H9 (cell line): ENCODE measurements at regions not wholly inside any gene's neighbourhood (a gene's known extent, or its start where the extent isn't known, plus 50 kb on each side); places are given as distances from the start of the nearest gene placed in this dataset.

ENCODE experiments used
- DNase-seq: peaks from one replicate; pipeline ENCODE4 v3.0.0-alpha.2; 2017
- H2AFZ ChIP-seq: one replicate; pipeline ENCODE4 v1.6.1; 2013; ENCODE audit warnings: mild to moderate bottlenecking, low read length, control low read depth, moderate library complexity
- H2AK5ac ChIP-seq: 2 replicates; pipeline ENCODE4 v1.6.1; 2013; ENCODE audit warnings: low read length, control low read depth, mixed read lengths; ENCODE audit not compliant: insufficient read length
- H2BK120ac ChIP-seq: one replicate; pipeline ENCODE4 v1.6.1; 2013; ENCODE audit warnings: low read depth, mild to moderate bottlenecking, low read length, control low read depth, inconsistent platforms; ENCODE audit not compliant: poor library complexity, severe bottlenecking
- H2BK12ac ChIP-seq: 2 replicates; pipeline ENCODE4 v1.6.1; 2013; ENCODE audit warnings: low read length, control low read depth, mixed read lengths, low read depth; ENCODE audit not compliant: insufficient read length
- H2BK15ac ChIP-seq: 2 replicates; pipeline ENCODE4 v1.6.1; 2013; ENCODE audit warnings: low read depth, low read length, control low read depth
- H2BK20ac ChIP-seq: one replicate; pipeline ENCODE4 v1.6.1; 2013; ENCODE audit warnings: low read depth, mild to moderate bottlenecking, low read length, control low read depth, inconsistent platforms; ENCODE audit not compliant: poor library complexity, severe bottlenecking
- H2BK5ac ChIP-seq: 2 replicates; pipeline ENCODE4 v1.6.1; 2013; ENCODE audit warnings: low read length, control low read depth, mixed read lengths; ENCODE audit not compliant: insufficient read length
- H3K14ac ChIP-seq: 2 replicates; pipeline ENCODE4 v1.6.1; 2013; ENCODE audit warnings: low read length, control low read depth; ENCODE audit not compliant: insufficient read depth
- H3K18ac ChIP-seq: 2 replicates; pipeline ENCODE4 v1.6.1; 2013; ENCODE audit warnings: low read depth, mild to moderate bottlenecking, mixed read lengths, low read length, control low read depth; ENCODE audit not compliant: insufficient read length
- H3K23ac ChIP-seq: 2 replicates; pipeline ENCODE4 v1.6.1; 2013; ENCODE audit warnings: low read length, control low read depth, mixed read lengths, low read depth; ENCODE audit not compliant: insufficient read length
- H3K23me2 ChIP-seq: 2 replicates; pipeline ENCODE4 v1.6.1; 2013; ENCODE audit warnings: low read depth, mild to moderate bottlenecking, mixed read lengths, low read length, control low read depth; ENCODE audit not compliant: insufficient read length, poor library complexity, severe bottlenecking
- H3K27ac ChIP-seq: 2 replicates; pipeline ENCODE4 v1.5.1; 2013; ENCODE audit warnings: low read length, control low read depth, mixed read lengths, low read depth; ENCODE audit not compliant: insufficient read length
- H3K27me3 ChIP-seq: 2 replicates; pipeline ENCODE4 v1.6.1; 2013; ENCODE audit warnings: low read length, control low read depth, inconsistent platforms; ENCODE audit not compliant: insufficient read depth
- H3K4ac ChIP-seq: 2 replicates; pipeline ENCODE4 v1.6.1; 2013; ENCODE audit warnings: low read depth, mild to moderate bottlenecking, control low read depth, inconsistent platforms, low read length, moderate library complexity
- H3K4me1 ChIP-seq: 2 replicates; pipeline ENCODE4 v1.6.1; 2013; ENCODE audit warnings: low read length, control low read depth, inconsistent platforms; ENCODE audit not compliant: insufficient read depth
- H3K4me2 ChIP-seq: 2 replicates; pipeline ENCODE4 v1.6.1; 2013; ENCODE audit warnings: low read length, control low read depth, mixed read lengths; ENCODE audit not compliant: insufficient read length, insufficient read depth
- H3K56ac ChIP-seq: 2 replicates; pipeline ENCODE4 v1.6.1; 2013; ENCODE audit warnings: low read depth, mild to moderate bottlenecking, mixed read lengths, low read length, control low read depth; ENCODE audit not compliant: insufficient read length
- H3K79me1 ChIP-seq: 2 replicates; pipeline ENCODE4 v1.6.1; 2013; ENCODE audit warnings: low read depth, mild to moderate bottlenecking, moderate library complexity, low read length, control low read depth, inconsistent platforms; ENCODE audit not compliant: insufficient read depth, poor library complexity, severe bottlenecking
- H3K79me2 ChIP-seq: 2 replicates; pipeline ENCODE4 v1.6.1; 2013; ENCODE audit warnings: low read length, control low read depth, inconsistent platforms; ENCODE audit not compliant: insufficient read depth
- H3K9ac ChIP-seq: 2 replicates; pipeline ENCODE4 v1.6.1; 2013; ENCODE audit warnings: low read length, control low read depth, mixed read lengths; ENCODE audit not compliant: insufficient read length; ENCODE audit errors: extremely low read depth
- H3K9me3 ChIP-seq: one replicate; pipeline ENCODE4 v1.6.1; 2013; ENCODE audit warnings: low read depth, low read length, inconsistent platforms; ENCODE audit not compliant: control insufficient read depth
- H3T11ph ChIP-seq: one replicate; pipeline ENCODE4 v1.6.1; 2013; ENCODE audit warnings: mild to moderate bottlenecking, low read length, control low read depth, inconsistent platforms
- H4K20me1 ChIP-seq: one replicate; pipeline ENCODE4 v1.6.1; 2013; ENCODE audit not compliant: control insufficient read depth, insufficient read length, insufficient read depth
- H4K5ac ChIP-seq: 2 replicates; pipeline ENCODE4 v1.6.1; 2013; ENCODE audit warnings: low read depth, mild to moderate bottlenecking, mixed read lengths, low read length, control low read depth; ENCODE audit not compliant: insufficient read length
- H4K8ac ChIP-seq: replicated peaks from 2 replicates; pipeline ENCODE4 v1.6.1; 2013; ENCODE audit warnings: low read length, control low read depth, mixed read lengths, low read depth; ENCODE audit not compliant: insufficient read length
- H4K91ac ChIP-seq: 2 replicates; pipeline ENCODE4 v1.6.1; 2013; ENCODE audit warnings: low read depth, mild to moderate bottlenecking, moderate library complexity, mixed read lengths, low read length, control low read depth; ENCODE audit not compliant: insufficient read length
- H3K27ac Mint-ChIP-seq, 3 experiments: 2 replicates in 2 of 3; 3 replicates in 1 of 3; pipeline ENCODE4 v1.8.0; 2020 to 2021; ENCODE audit warnings: mixed read lengths in 3 of 3, mild to moderate bottlenecking in 1 of 3, moderate library complexity in 1 of 3
- H3K27me3 Mint-ChIP-seq: 2 replicates; pipeline ENCODE4 v1.8.0; 2021; ENCODE audit warnings: low read depth, mild to moderate bottlenecking, moderate library complexity, mixed read lengths
- H3K36me3 Mint-ChIP-seq, 3 experiments: 2 replicates in 2 of 3; 3 replicates in 1 of 3; pipeline ENCODE4 v1.8.0; 2020 to 2021; ENCODE audit warnings: low read depth in 3 of 3, mixed read lengths in 3 of 3; ENCODE audit not compliant: insufficient read depth in 1 of 3
- H3K4me1 Mint-ChIP-seq, 2 experiments: 2 replicates each; pipeline ENCODE4 v1.8.0; 2020; ENCODE audit warnings: mixed read lengths in 2 of 2
- H3K4me3 Mint-ChIP-seq, 2 experiments: 2 replicates in 1 of 2; 3 replicates in 1 of 2; pipeline ENCODE4 v1.8.0; 2020 to 2021; ENCODE audit warnings: mild to moderate bottlenecking in 2 of 2, mixed read lengths in 2 of 2, moderate library complexity in 1 of 2
- H3K9me3 Mint-ChIP-seq, 2 experiments: 2 replicates in 1 of 2; 3 replicates in 1 of 2; pipeline ENCODE4 v1.8.0; 2020; ENCODE audit warnings: mild to moderate bottlenecking in 2 of 2, mixed read lengths in 2 of 2, moderate library complexity in 1 of 2
- WGBS: extraction: QIAGEN DNeasy Blood & Tissue Kit; methylation state at CpG from one replicate; pipeline ENCODE4 v1.1.7; 2013; ENCODE audit warnings: missing lambda C conversion rate, low lambda C conversion rate, mixed read lengths; ENCODE audit not compliant: insufficient read length; ENCODE audit errors: extremely low coverage; 5-methylcytosine and 5-hydroxymethylcytosine counted together
- TF ChIP-seq, protein P1 (sequence below): fragments of 200-600 bp; sonication (generic); conservative IDR thresholded peaks from 3 replicates; pipeline ENCODE4 v1.8.0; 2021; ENCODE audit warnings: antibody characterized with exemption, mild to moderate bottlenecking

DNA sequence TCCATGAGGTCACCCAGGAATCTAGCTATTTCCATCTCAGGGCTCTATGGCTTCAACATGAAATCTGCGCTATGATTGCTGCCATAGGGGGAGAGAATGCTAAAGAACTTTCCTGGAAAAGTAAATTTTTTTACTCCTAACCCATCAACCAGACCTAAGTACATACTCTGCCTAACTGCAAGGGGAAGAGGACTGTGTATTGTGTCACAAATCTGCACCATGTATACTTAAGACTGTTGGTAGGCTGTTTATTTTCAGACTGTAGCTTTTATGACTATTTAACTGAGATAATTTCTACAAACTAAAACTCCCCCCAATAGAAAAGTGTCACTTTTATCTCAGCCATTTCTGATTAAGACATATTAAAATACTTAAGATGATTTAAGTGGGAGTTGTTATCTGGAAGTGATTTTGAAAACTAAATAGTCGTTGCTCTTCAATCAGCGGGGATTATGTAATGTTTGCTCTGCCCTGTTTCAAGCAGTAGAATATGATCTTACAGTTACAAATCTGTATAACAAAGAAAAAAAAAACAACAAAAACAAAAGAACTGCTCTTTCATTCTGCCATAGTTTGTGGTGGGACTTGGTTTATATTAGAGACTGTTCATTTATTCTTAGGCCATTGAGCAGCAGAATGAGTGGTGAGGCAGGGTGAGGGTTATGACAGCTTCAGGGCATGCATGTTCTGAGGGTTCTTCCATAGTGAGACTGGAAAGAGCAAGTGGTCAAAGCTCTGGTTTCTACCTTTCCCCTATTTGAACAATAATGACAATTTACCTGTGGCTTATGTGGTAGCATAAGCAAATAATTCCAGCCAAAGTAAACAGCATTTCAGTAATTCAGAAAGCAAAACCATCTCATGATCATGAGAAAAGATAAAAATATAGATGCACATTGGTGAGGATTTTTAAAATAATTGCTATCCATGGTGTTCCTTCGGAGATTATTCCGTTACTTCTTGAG lies 126.3 kb upstream of the CEP162 start:
- H2BK20ac ChIP-seq: no peak overlapping the region
- TF ChIP-seq, protein P1, sequence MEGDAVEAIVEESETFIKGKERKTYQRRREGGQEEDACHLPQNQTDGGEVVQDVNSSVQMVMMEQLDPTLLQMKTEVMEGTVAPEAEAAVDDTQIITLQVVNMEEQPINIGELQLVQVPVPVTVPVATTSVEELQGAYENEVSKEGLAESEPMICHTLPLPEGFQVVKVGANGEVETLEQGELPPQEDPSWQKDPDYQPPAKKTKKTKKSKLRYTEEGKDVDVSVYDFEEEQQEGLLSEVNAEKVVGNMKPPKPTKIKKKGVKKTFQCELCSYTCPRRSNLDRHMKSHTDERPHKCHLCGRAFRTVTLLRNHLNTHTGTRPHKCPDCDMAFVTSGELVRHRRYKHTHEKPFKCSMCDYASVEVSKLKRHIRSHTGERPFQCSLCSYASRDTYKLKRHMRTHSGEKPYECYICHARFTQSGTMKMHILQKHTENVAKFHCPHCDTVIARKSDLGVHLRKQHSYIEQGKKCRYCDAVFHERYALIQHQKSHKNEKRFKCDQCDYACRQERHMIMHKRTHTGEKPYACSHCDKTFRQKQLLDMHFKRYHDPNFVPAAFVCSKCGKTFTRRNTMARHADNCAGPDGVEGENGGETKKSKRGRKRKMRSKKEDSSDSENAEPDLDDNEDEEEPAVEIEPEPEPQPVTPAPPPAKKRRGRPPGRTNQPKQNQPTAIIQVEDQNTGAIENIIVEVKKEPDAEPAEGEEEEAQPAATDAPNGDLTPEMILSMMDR: no peak
- no peaks in the 10 kb centered on the region for H4K20me1 ChIP-seq
- H2BK120ac ChIP-seq: no peak overlapping the region
- H2AFZ ChIP-seq: no peak overlapping the region
- H2BK15ac ChIP-seq: no peak overlapping the region
- no peak overlapping the region for H2BK5ac ChIP-seq
- no peak overlapping the region for H3K18ac ChIP-seq
- no peak overlapping the region for H3K4ac ChIP-seq
- H3K9me3 Mint-ChIP-seq: peaks cover 3% of the 10 kb centered on the region in 2 experiments; a peak in 2 of 5 replicates
- no peak overlapping the region for H3K23ac ChIP-seq
- H3K79me1 ChIP-seq: no peaks in the 10 kb centered on the region
- no peaks in the 10 kb centered on the region; the same call in 1 of the 2 replicates for H3K27me3 Mint-ChIP-seq
- H3K4me1 ChIP-seq: no peaks in the 10 kb centered on the region
- H4K8ac ChIP-seq: no peak overlapping the region
- H3K36me3 Mint-ChIP-seq: no peaks in the 10 kb centered on the region
- H3K23me2 ChIP-seq: no peaks in the 10 kb centered on the region
- no peak overlapping the region for H2BK12ac ChIP-seq
- no peak overlapping the region for H3K4me3 Mint-ChIP-seq
- H3K4me1 Mint-ChIP-seq: no peaks in the 10 kb centered on the region
- no peak overlapping the region for H2AK5ac ChIP-seq
- no peak overlapping the region for H3T11ph ChIP-seq
- H3K4me2 ChIP-seq: no peak overlapping the region
- H3K79me2 ChIP-seq: no peaks in the 10 kb centered on the region; the same call in 1 of the 2 replicates
- no peak overlapping the region for H3K9ac ChIP-seq
- no peak overlapping the region for H3K56ac ChIP-seq
- H3K9me3 ChIP-seq: no peaks in the 10 kb centered on the region
- no peak overlapping the region for H4K5ac ChIP-seq
- no peaks in the 10 kb centered on the region for H3K27me3 ChIP-seq
- H3K27ac Mint-ChIP-seq: no peak overlapping the region
- DNase-seq: no peak
- no peak overlapping the region for H3K14ac ChIP-seq
- WGBS: no CpG with 5 or more reads among the region's 5 CpGs
- no peak overlapping the region for H4K91ac ChIP-seq
- no peak overlapping the region for H3K27ac ChIP-seq
